Mucosa of gallbladder (tissue), 1 donor: ENCODE measurements at regions not wholly inside any gene's neighbourhood (a gene's known extent, or its start where the extent isn't known, plus 50 kb on each side); places are given as distances from the start of the nearest gene placed in this dataset.
A peak's percentile ranks its signal among the peaks of the same experiment; 100 is the strongest.

ENCODE experiments used
- DNase-seq: peaks from one replicate; pipeline ENCODE4 v3.0.0-alpha.2; 2020; ENCODE audit warnings: low spot score
- donor health status: DM: no; HTN: no; CAD: no.

GRCh38 chr5:31048282-31049270, 144.9 kb upstream of the CDH6 start:
- peak; percentile 67 for DNase-seq

DNA sequence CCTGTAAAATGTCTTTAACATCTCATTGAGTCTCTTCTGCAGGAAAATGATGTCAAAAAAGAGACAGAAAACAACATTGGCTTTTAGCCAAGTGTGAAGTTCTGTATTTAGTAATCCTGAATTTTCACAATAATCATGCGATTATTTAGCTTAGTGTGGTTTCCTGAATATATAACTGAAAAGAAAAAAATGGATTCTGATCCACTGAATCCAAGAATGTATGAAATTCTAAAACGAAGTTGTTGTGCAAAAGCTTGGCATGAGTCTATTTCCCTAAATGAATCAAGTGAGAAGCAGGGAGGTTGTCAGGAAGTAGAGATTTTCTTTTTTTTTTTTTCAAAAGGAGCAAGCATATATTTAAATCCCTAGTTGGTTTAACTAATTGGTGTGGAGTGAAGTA, 145.9 kb upstream of the CDH6 start:
- no peak for DNase-seq

DNA sequence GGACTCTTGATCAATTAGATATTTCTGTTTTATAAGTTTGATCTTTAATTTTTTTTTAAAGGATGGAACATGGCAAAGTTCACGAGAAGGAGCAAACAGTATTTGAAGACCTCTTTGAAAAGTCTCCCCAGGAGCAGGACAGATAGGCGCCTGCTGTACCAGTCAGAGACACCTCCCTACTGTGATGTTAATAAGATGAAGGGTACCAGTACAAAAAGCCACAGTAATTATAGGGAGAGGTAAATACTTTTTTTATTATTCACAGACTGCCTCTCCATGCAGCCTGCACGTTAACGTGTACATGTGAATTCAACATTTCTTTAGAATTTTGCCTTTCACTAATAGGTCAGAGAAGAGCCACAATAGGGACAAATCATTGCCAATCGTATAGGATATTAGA, 146.5 kb upstream of the CDH6 start:
- DNase-seq = no peak

DNA sequence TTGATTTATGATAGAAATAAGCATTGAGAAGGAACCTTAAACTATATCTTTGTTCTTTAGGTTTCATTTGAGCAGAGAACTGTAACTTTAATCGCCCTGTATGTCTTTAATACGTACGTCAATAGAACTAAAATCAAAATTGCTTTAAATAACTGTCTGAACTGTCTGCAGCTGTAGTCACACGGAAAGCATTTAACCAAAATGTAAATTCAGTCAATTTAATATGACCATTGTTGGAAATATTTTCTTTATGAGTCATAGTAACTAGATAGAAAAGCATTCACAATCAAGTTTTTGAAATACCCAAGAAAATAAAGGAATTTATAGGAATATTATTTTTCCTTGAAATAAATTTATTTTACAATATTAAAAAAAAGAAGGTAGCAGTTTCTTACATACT, 157.1 kb upstream of the CDH6 start:
- no peak for DNase-seq

DNA sequence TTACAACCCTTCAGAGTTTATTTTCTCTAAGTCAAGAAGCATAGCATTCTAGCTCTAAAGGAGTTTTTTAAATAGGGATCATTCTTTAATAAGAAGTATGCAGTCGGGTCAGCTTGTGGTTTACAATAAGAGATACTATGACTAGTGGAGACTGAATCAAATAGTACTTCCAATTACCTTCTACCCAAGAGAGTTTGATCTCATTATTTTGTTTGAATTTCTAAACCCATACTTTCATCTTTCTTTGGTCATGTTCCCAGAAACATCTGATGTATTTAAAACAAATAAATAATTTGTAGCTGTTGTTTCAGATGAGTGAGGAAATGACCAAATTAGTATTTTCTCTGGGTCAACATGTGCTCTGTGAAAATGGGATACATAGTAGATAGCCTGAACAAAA, 160.2 kb upstream of the CDH6 start:
- DNase-seq = no peak

DNA sequence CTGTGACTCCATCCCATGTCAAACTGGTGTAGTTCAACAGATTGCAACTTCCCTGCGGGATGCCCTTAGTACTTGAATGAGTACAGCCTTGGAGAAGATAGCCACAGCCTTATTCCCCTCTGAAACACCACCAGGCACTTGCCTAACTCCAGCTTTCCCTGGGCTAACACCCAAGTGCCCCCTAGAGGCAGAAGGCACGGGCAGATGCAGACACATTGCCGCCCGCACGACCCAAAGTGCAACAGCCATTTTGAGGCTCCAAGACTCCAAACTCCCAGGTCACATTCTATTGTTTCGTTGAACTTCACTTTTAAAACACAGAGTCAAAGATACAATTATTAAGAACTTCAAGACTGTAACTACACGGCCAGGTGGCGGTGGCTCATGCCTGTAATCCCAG, 163.6 kb upstream of the CDH6 start:
- DNase-seq = no peak

DNA sequence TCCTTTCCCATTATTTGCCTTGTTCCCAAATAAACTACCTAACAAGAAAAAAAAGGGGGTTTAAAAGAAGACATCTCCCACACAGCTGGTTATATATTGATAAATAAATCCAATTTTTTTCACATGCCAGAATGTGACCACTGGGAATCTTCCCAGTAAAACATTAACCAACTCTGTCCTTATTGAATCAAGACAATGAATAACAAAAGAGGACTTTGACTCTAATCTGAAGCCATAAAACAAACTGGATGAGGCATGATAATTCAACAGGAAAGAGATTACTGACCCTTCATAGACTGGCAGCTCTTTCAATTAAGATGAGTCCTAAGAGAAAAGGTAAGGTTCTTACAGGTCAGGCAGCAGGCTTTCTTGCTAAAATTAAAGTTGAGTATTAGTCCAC, 165.8 kb upstream of the CDH6 start:
- DNase-seq = no peak

GRCh38 chr5:31023105-31023504, 170.4 kb upstream of the CDH6 start:
- no peak for DNase-seq

DNA sequence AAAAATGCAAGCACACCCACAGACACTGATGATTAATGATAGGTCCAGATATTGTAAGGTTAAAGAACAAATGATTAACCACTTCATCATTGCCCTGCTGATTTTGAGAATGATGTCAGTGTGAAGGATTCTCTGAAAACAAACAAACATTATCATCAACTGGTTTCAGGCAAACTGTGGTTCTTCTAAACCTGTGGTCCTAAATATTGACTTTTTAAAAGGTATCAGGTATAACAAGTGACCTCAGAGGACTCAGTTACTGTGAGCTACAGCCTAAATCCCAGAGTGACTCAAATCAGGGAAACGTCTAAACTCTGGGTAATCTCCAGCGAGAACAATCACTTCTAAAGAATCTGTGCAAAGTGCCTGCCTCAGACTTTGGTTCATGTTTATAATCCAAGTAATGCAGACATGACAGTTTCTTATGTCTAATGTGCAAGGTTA, 172.3 kb upstream of the CDH6 start:
- DNase-seq = peak; percentile 39

GRCh38 chr5:31008231-31008630, 185.3 kb upstream of the CDH6 start:
- no peak for DNase-seq

DNA sequence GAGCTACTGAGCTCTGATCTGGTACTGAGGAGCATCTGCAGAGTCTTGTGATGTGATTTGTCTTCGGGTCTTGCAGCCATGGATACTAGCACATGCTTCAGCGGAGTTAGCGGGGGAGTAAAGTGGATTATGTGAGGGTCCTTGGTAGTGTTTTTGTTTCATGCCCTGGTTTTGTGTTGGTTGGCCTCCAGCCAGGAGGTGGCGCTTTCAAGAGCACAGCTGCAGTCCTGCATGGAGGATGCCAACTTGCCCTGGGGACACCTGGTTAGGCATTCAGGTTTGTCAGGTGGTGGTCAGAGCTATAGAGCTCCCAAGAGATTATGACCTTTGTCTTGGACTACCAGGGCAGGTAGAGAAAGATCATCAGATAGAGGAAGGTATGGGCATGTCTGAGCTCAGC, 185.8 kb upstream of the CDH6 start:
- DNase-seq = no peak

GRCh38 chr5:31000287-31000686, 193.2 kb upstream of the CDH6 start:
- DNase-seq = no peak

DNA sequence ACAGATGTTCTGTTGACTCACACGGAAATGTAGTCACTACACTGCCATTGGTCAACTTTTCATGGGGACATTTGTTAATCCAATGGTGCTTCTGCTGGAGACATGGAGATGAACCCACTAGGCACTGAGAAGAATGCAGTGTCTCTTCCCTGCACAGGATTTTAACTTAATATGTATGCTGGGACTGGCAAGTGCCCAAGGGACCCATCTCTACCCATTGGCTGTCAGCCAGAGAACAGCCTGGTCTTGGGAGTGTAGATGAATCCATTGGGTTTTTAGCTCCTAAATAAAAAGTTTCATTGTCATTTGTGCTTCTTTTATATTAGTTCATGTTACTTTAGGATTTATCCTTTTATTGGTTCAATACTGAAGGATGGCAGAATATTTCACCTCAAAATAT, 195.8 kb upstream of the CDH6 start:
- DNase-seq = no peak

GRCh38 chr5:30994902-30995301, 198.6 kb upstream of the CDH6 start:
- DNase-seq = no peak

GRCh38 chr5:30994176-30994575, 199.3 kb upstream of the CDH6 start:
- DNase-seq = no peak

DNA sequence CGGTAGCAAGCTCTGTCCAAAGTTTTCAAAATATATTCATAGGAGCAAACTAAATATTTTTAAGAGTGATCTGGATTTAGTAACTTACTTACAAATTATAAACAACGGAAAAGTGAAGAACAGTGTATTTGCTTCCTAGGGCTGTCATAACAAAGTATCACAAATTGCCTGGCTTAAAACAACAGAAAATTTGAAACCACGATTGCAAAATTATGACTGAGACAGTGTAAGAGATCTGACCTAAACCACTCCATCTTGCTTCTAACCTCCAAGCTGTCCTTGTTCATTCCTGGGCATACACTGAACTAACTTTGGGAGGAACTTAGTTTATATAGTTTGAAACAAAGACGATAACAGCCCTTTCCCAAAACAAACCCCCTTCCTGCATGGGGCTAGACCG, 202.0 kb upstream of the CDH6 start:
- DNase-seq = no peak

DNA sequence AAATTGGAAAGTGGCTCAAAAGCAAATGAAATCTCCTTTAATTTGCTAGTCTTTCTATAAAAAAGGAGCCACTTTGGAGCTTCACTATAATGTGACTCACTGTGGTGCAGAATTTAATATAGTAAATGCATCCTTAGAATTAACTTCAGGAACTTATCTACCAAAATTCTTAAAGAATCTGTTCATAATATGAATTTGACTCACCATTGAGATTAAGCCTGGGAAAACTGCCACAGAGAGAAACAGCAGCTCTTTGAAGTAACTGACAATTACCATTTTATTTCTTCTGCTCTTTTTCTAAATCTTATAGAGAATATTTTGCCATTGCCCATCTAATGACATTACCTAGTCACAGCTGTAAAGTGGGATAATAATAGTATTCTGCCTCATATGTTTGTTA, 211.9 kb upstream of the CDH6 start:
- no peak for DNase-seq

GRCh38 chr5:30968971-30969370, 224.5 kb upstream of the CDH6 start:
- DNase-seq = no peak

GRCh38 chr5:30960036-30960435, 233.4 kb upstream of the CDH6 start:
- DNase-seq = no peak

DNA sequence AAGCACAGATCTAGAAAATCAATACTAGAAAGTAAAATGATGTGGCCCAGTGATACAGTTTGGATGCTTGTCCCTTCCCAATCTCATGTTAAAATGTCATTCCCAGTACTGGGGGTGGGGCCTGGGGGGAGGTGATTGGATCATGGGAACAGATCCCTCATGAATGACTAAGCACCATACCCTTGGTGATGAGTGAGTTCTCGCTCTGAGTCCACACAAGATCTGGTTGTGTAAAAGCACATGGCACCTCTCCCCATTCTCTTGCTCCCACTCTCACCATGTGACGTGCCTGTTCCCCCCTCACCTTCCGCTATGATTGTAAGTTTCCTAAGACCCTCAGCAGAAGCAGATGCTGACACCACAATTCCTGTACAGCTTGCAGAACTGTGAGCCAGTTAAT, 234.2 kb upstream of the CDH6 start:
- DNase-seq = no peak

DNA sequence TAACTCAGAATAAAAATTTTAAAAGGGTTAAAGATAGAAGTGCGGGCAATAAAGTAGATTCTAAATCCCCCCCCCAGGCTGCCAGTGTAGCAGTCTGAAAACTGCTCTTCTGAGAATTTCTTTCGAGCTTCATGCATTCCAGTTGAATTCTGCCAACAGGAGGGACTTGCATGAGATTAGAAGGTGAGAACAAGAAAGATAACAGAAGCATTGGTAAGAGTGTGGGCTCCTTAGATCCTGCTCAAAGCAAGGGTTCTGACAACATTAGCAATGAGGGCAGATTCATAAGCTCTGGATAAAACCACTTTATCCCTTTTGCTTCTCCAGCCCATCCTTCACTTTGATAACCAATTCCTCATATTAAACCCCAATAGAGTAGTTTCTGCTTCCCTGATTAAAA, 235.9 kb upstream of the CDH6 start:
- DNase-seq = no peak

GRCh38 chr5:30956251-30956650, 237.2 kb upstream of the CDH6 start:
- DNase-seq = no peak

- no peak for DNase-seq
These were observed 256.4 kb upstream of the CDH6 start for GRCh38 chr5:30937070-30937469.

DNA sequence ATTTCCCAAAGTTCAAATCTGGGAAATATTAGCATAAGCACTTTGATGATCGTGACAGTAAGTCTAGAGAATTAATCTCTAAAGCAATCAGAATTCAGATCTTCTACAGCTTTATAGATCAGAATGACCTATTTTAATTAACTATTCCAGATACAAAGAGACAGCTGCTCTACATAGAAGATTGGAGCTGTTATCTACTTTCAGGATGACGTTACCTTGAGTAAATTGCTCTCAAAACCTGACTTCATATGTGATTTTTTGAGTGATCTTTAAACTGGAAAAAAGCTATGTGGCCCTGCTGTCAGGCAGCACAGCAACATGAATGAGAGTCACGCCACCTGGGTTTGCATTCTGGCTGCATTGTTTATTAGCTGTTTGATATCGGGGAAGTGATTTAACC, 259.9 kb upstream of the CDH6 start:
- DNase-seq = no peak
